KMS-11 (cell line): ENCODE measurements at regions not wholly inside any gene's neighbourhood (a gene's known extent, or its start where the extent isn't known, plus 50 kb on each side); places are given as distances from the start of the nearest gene placed in this dataset.
"Not testable (repeated sequence)": the region's sequence is repeated elsewhere in the genome, so short reads cannot be mapped to it uniquely, and the experiment has no call there.

Experiments used
- H2AFZ ChIP-seq: fragments of 200-600 bp; sonication (generic); 2 replicates; pipeline ENCODE4 v1.6.1; 2016; ENCODE audit warnings: antibody characterized with exemption, mixed run types, low read depth
- H3K27ac ChIP-seq: fragments of 200-600 bp; sonication (generic); 2 replicates; pipeline ENCODE4 v1.6.1; 2016; ENCODE audit warnings: mild to moderate bottlenecking, mixed run types
- H3K27me3 ChIP-seq: fragments of 200-600 bp; sonication (generic); 2 replicates; pipeline ENCODE4 v1.6.1; 2017; ENCODE audit warnings: mild to moderate bottlenecking, low read depth, mixed run types, moderate library complexity; ENCODE audit not compliant: insufficient read depth
- H3K36me3 ChIP-seq: fragments of 200-600 bp; sonication (generic); 2 replicates; pipeline ENCODE4 v1.6.1; 2017; ENCODE audit warnings: mild to moderate bottlenecking, mixed run types; ENCODE audit not compliant: insufficient read depth
- H3K4me1 ChIP-seq: fragments of 200-600 bp; sonication (generic); 2 replicates; pipeline ENCODE4 v1.6.1; 2016; ENCODE audit warnings: mild to moderate bottlenecking, low read depth, mixed run types; ENCODE audit not compliant: poor library complexity, severe bottlenecking
- H3K4me2 ChIP-seq: fragments of 200-600 bp; sonication (generic); 2 replicates; pipeline ENCODE4 v1.7.0; 2016; ENCODE audit warnings: mild to moderate bottlenecking, mixed run types
- H3K4me3 ChIP-seq: fragments of 200-600 bp; sonication (generic); IDR thresholded peaks from 2 replicates; pipeline ENCODE4 v1.6.1; 2017; ENCODE audit warnings: low read depth, low read length, mixed read lengths; ENCODE audit not compliant: insufficient read depth
- H3K79me2 ChIP-seq: fragments of 200-600 bp; sonication (generic); 2 replicates; pipeline ENCODE4 v1.6.1; 2016; ENCODE audit warnings: low read depth, mixed run types; ENCODE audit not compliant: insufficient read depth
- H3K9ac ChIP-seq: fragments of 200-600 bp; sonication (generic); 2 replicates; pipeline ENCODE4 v1.6.1; 2016; ENCODE audit warnings: mild to moderate bottlenecking, mixed run types
- H4K20me1 ChIP-seq: fragments of 200-600 bp; sonication (generic); 2 replicates; pipeline ENCODE4 v1.6.1; 2016; ENCODE audit warnings: mild to moderate bottlenecking, mixed run types; ENCODE audit not compliant: insufficient read depth
- TF ChIP-seq, protein P1 (sequence below): fragments of 200-600 bp; sonication (generic); conservative IDR thresholded peaks from 2 replicates; pipeline ENCODE4 v1.6.1; 2017; ENCODE audit warnings: low read depth, mild to moderate bottlenecking, antibody characterized with exemption, low read length, moderate library complexity, mixed read lengths

DNA sequence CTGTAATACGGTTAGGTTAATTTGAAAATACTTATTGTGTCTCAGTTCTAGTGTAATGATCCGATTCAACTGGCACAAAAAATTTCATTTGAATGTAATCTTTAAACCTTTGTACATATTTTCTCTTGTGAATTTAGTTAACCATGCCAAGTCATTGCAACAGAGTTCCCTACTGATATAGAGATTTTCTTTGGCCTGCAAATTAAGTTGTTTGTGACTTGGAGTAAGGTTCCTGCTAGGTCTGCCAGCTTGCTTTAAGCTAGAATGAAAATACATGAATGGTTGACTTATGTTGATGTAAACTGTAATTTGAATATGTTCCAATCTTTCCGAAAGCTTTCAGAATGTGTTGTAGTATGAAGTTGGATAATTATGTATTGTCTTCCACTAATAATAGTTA, 1004.1 kb upstream of the EDIL3 start:
- Histone ChIP-seq H3K27ac (no peak overlapping the region), H3K4me1 (no peaks in the 10 kb centered on the region), H3K4me3 (no peak overlapping the region), H3K4me2 (no peak overlapping the region), H2AFZ (no peak overlapping the region), H3K27me3 (no peaks in the 10 kb centered on the region), H3K9ac (no peak overlapping the region), H4K20me1 (no peaks in the 10 kb centered on the region), H3K36me3 (no peaks in the 10 kb centered on the region), H3K79me2 (no peaks in the 10 kb centered on the region)
- TF ChIP-seq, protein P1, sequence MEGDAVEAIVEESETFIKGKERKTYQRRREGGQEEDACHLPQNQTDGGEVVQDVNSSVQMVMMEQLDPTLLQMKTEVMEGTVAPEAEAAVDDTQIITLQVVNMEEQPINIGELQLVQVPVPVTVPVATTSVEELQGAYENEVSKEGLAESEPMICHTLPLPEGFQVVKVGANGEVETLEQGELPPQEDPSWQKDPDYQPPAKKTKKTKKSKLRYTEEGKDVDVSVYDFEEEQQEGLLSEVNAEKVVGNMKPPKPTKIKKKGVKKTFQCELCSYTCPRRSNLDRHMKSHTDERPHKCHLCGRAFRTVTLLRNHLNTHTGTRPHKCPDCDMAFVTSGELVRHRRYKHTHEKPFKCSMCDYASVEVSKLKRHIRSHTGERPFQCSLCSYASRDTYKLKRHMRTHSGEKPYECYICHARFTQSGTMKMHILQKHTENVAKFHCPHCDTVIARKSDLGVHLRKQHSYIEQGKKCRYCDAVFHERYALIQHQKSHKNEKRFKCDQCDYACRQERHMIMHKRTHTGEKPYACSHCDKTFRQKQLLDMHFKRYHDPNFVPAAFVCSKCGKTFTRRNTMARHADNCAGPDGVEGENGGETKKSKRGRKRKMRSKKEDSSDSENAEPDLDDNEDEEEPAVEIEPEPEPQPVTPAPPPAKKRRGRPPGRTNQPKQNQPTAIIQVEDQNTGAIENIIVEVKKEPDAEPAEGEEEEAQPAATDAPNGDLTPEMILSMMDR, result no peak

DNA sequence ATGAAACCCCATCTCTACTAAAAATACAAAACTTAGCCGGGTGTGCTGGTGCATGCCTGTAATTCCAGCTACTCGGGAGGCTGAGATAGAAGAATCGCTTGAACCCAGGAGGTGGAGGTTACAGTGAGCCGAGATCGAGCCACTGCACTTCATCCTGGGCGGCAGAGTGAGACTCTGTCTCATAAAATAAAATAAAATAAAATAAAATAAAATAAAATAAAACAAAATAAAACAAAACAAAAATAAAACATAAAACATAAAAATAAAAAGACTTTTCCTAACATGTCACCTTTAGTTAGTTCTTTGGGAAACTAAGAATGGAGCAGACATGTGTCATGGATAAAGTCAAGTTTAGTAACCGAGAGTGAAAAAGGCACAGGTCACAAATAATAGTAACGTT, 1007.6 kb upstream of the EDIL3 start:
- not testable (repeated sequence) for H4K20me1 ChIP-seq, H3K4me2 ChIP-seq, H3K27me3 ChIP-seq, H3K9ac ChIP-seq, H2AFZ ChIP-seq, H3K4me3 ChIP-seq, H3K79me2 ChIP-seq, H3K27ac ChIP-seq, H3K4me1 ChIP-seq, H3K36me3 ChIP-seq

DNA sequence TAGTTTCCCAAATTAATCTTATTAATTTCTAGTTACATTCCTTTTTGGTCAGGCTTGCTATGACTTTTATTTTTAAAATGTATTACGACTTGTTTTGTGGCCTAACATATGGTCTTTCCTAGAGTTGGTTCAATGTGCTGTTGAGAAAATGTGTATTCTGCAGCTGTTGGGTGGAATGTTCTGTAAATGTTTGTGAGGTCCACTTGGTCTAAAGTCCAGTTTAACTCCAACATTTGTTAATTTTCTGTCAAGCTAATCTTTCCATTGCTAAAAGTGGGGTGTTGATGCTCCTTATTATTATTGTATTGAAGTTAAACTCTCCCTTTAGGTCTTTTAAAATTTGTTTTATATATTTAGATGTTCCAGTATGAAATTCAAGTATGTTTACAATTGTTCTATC, 1010.8 kb upstream of the EDIL3 start:
- no peaks in the 10 kb centered on the region for H4K20me1 ChIP-seq
- H3K36me3 ChIP-seq, result no peaks in the 10 kb centered on the region
- H3K27ac ChIP-seq, result no peak overlapping the region
- no peaks in the 10 kb centered on the region for H3K4me1 ChIP-seq
- H3K4me2 ChIP-seq, result no peak overlapping the region
- no peak overlapping the region for H3K9ac ChIP-seq
- 0 out of 2 replicates have a peak, but pooled peaks cover 3% of the 10 kb centered on the region for H3K27me3 ChIP-seq
- H3K79me2 ChIP-seq, result no peaks in the 10 kb centered on the region
- TF ChIP-seq, protein P1, result no peak
- no peak overlapping the region for H2AFZ ChIP-seq
- H3K4me3 ChIP-seq, result no peak overlapping the region

DNA sequence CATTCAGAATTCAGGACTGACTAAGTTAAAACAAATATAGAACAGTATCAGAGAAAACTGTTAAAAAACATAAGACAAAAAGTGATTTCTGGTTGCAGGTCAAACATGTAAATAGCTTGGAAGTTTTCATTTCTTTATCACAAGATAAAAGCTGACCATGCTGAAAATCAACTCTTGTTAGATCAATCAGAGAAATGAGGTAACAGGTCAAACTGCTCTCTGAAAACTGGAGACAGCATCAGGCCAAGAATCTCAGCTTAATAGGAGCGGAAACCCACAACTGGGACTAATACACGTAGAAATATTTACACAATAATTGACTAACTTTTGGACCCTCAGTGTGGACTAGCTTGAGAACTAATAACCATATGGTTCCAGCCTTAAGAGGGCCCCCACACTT, 1012.8 kb upstream of the EDIL3 start:
- Histone ChIP-seq H3K4me3 (no peak overlapping the region), H3K4me2 (no peak overlapping the region), H2AFZ (no peak overlapping the region), H3K4me1 (no peaks in the 10 kb centered on the region), H3K36me3 (no peaks in the 10 kb centered on the region), H3K27ac (no peak overlapping the region), H3K27me3 (0 out of 2 replicates have a peak, but pooled peaks cover 3% of the 10 kb centered on the region), H3K79me2 (no peaks in the 10 kb centered on the region), H3K9ac (no peak overlapping the region), H4K20me1 (no peaks in the 10 kb centered on the region)
- TF ChIP-seq, protein P1, result no peak

DNA sequence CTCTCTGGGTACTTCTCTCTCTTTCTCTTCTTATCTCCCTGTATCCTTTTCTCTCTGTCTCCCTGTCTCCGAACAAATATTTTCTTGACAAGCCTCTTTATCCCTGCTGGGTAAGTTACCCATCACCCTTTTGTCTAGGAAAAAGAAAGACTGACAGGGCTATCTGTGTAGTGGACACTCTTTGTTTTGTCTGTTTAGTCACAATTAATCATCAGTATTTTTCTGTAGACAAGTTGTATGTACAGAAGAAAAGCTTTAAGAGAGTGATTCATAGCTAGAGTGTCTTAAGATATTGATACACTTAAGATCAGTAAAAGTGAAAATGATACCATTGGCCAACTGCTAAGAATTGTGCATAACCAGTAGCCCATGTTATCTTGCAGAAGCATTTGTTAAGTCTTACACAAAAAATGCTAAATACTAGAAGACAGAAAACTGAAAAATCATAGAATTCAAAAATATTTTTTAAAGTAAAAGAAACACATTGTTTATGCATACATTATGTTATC, 1043.8 kb upstream of the EDIL3 start:
- Histone ChIP-seq H3K27me3 (no peaks in the 10 kb centered on the region), H3K36me3 (no peaks in the 10 kb centered on the region), H3K79me2 (no peaks in the 10 kb centered on the region), H3K27ac (no peak overlapping the region), H2AFZ (no peak overlapping the region), H3K4me3 (no peak overlapping the region), H3K9ac (no peak overlapping the region), H3K4me2 (no peak overlapping the region), H4K20me1 (no peaks in the 10 kb centered on the region), H3K4me1 (no peaks in the 10 kb centered on the region)
- TF ChIP-seq, protein P1, result no peak

DNA sequence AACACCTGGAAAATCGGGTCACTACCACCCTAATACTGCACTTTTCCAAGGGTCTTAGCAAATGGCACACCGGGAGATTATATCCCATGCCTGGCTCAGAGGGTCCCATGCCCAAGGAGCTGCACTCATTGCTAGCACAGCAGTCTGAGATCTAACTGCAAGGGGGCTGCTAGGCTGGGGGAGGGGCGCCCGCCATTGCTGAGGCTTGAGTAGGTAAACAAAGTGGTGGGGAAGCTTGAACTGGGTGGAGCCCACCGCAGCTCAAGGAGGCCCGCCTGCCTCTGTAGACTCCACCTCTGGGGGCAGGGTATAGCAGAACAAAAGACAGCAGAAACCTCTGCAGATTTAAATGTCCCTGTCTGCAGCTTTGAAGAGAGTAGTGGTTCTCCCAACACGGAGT, 1047.0 kb upstream of the EDIL3 start:
- H3K4me2 ChIP-seq, result not testable (repeated sequence)

More for the DNA sequence above, 1047.0 kb upstream of the EDIL3 start:
- H3K9ac ChIP-seq, H3K27ac ChIP-seq, H4K20me1 ChIP-seq, H3K27me3 ChIP-seq, H3K4me1 ChIP-seq, H3K79me2 ChIP-seq, H3K4me3 ChIP-seq, H2AFZ ChIP-seq, H3K36me3 ChIP-seq: not testable (repeated sequence)
